ENCODE measurements at regions not wholly inside any gene's neighbourhood (a gene's known extent, or its start where the extent isn't known, plus 50 kb on each side); places are given as distances from the start of the nearest gene placed in this dataset.

GRCh38 chr6:138593124-138593877 lies 94.0 kb upstream of the NHSL1 start:
- no peak for TF ChIP-seq CTCF (conservative IDR thresholded peaks at IDR 0.05; ENCODE audit: low read length)
- no peak for TF ChIP-seq EZH2phosphoT487 (IDR thresholded peaks at IDR 0.05; ENCODE audit: borderline replicate concordance)

Measured in Loucy (cell line).